Prostate gland (tissue), 2 donors: ENCODE measurements at regions not wholly inside any gene's neighbourhood (a gene's known extent, or its start where the extent isn't known, plus 50 kb on each side); places are given as distances from the start of the nearest gene placed in this dataset.

Experiments
- POLR2A ChIP-seq: fragments of 450-650 bp; IDR thresholded peaks from one replicate; pipeline ENCODE4 v1.6.1; 2016; ENCODE audit warnings: antibody characterized with exemption, mild to moderate bottlenecking
- TF ChIP-seq, protein P1 (sequence below), 4 experiments: fragments of 200-600 bp in 2 of 4; fragments of 450-650 bp in 2 of 4; sonication (generic) in 2 of 4; IDR thresholded peaks; 1 replicate in 3 of 4; 2 replicates in 1 of 4; pipeline ENCODE4 v1.5.1; 2016 to 2019; ENCODE audit warnings: antibody characterized with exemption in 4 of 4, mild to moderate bottlenecking in 2 of 4, moderate library complexity in 2 of 4

DNA sequence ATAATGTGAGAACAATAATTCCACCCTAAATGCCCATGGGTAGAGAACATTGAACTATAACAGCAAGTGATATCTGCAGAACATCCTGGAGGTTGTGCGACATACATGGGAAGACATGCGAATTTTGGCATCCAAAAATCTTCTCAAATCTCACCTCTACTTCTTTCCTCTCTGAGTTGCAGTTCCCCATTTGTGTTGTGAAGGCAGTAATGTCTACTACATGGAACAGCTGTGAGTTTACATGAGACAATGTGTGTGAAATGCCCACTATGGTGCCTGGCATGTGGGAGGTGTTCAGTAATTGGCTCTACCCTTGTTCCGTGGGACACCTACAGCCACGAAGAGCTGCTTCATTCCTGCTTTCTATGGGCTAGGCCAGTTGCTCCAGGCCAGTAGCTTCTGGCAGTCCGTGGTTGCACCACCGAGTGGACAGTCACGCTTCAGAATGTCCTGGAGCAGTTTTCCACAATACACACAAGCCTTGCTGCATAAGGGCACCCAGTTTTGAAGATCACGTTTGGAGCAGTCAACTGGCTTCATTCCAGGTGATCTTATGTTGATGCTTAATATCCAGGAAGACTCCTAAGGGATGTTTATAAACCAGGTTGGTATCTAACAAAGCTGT is 297.7 kb downstream of the DEPDC1B start:
- TF ChIP-seq, protein P1, sequence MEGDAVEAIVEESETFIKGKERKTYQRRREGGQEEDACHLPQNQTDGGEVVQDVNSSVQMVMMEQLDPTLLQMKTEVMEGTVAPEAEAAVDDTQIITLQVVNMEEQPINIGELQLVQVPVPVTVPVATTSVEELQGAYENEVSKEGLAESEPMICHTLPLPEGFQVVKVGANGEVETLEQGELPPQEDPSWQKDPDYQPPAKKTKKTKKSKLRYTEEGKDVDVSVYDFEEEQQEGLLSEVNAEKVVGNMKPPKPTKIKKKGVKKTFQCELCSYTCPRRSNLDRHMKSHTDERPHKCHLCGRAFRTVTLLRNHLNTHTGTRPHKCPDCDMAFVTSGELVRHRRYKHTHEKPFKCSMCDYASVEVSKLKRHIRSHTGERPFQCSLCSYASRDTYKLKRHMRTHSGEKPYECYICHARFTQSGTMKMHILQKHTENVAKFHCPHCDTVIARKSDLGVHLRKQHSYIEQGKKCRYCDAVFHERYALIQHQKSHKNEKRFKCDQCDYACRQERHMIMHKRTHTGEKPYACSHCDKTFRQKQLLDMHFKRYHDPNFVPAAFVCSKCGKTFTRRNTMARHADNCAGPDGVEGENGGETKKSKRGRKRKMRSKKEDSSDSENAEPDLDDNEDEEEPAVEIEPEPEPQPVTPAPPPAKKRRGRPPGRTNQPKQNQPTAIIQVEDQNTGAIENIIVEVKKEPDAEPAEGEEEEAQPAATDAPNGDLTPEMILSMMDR (IDR thresholded peaks at IDR 0.05), result no peak
- TF ChIP-seq POLR2A, result no peak
